ENCODE measurements at regions not wholly inside any gene's neighbourhood (a gene's known extent, or its start where the extent isn't known, plus 50 kb on each side); places are given as distances from the start of the nearest gene placed in this dataset.

- Histone ChIP-seq H2BK15ac (ENCODE audit: low read depth, low read length) (no peak overlapping the region), H3K9me1 (ENCODE audit: insufficient read depth, low read length) (no peaks in the 10 kb centered on the region), H3K4me1 (ENCODE audit: control insufficient read depth, insufficient read depth, low read length) (no peaks in the 10 kb centered on the region), H3K18ac (ENCODE audit: low read depth, low read length) (no peak overlapping the region), H3K36me3 (ENCODE audit: control insufficient read depth, insufficient read depth, low read length) (no peaks in the 10 kb centered on the region), H2BK20ac (ENCODE audit: low read depth, low read length) (no peak overlapping the region), H3K4me2 (ENCODE audit: low read depth, low read length) (no peak overlapping the region), H3K4ac (ENCODE audit: low read depth, low read length) (no peak overlapping the region), H2AK5ac (ENCODE audit: low read depth, low read length) (no peak overlapping the region), H3K9ac (ENCODE audit: low read depth, low read length) (no peak overlapping the region), H3K9me3 (ENCODE audit: control insufficient read depth, insufficient read depth, low read length) (no peaks in the 10 kb centered on the region), H4K91ac (ENCODE audit: insufficient read depth, low read depth, low read length) (no peak overlapping the region), H3K56ac (ENCODE audit: extremely low read depth, insufficient read depth, low read length) (no peak overlapping the region), H3K23ac (ENCODE audit: low read depth, low read length) (no peak overlapping the region), H4K5ac (ENCODE audit: low read depth, low read length) (no peak overlapping the region), H2BK120ac (ENCODE audit: low read depth, low read length) (no peak overlapping the region), H2BK5ac (ENCODE audit: low read depth, low read length, poor library complexity, severe bottlenecking) (no peak overlapping the region), H3K27ac (ENCODE audit: insufficient read depth, low read length) (no peak overlapping the region), H3K14ac (replicated peaks; ENCODE audit: low read depth, low read length) (no peak overlapping the region), H4K8ac (ENCODE audit: low read depth in 2 of 2, low read length in 2 of 2) (no peak overlapping the region), H3K27me3 (ENCODE audit: control insufficient read depth, insufficient read depth, low read length) (no peaks in the 10 kb centered on the region), H3K79me1 (ENCODE audit: low read depth in 1 of 2, low read length in 2 of 2) (no peaks in the 10 kb centered on the region), H4K20me1 (ENCODE audit: insufficient read depth, low read length) (no peaks in the 10 kb centered on the region), H2AFZ (replicated peaks; ENCODE audit: low read length, poor library complexity) (no peak overlapping the region), H3K4me3 (ENCODE audit: insufficient read depth, low read depth, low read length) (no peak overlapping the region), H2AK9ac (replicated peaks; ENCODE audit: low read depth, low read length, poor library complexity) (no peak overlapping the region)
- ATAC-seq (ENCODE audit: low read depth) = no peak
- no CpG with 5 or more reads among the region's 4 CpGs for WGBS, 2 experiments (ENCODE audit: extremely low coverage in 2 of 2, insufficient read length in 1 of 2)
- intact Hi-C loops (cut with micrococcal nuclease) (no loop called here), in situ Hi-C loops (cut with MboI; ENCODE audit: low sequenced_read_pairs) (no loop called here), dilution Hi-C loops (cut with HindIII; ENCODE audit: low sequenced_read_pairs, unreplicated experiment) (no loop called here)
- TF ChIP-seq POLR2A (IDR thresholded peaks at IDR 0.05; ENCODE audit: low read depth, low read length) = no peak
- no peak for TF ChIP-seq CEBPB (IDR thresholded peaks at IDR 0.05; ENCODE audit: low read depth, low read length)
- TF ChIP-seq CTCF (conservative IDR thresholded peaks at IDR 0.05; ENCODE audit: low read depth, low read length) = no peak
- no peak for TF ChIP-seq ELK1 (IDR thresholded peaks at IDR 0.05; ENCODE audit: borderline replicate concordance, low read depth, low read length)
- TF ChIP-seq MAFK (IDR thresholded peaks at IDR 0.05; ENCODE audit: low read depth, low read length) = no peak
- no peak for TF ChIP-seq MAZ (IDR thresholded peaks at IDR 0.05; ENCODE audit: borderline replicate concordance, low read depth, low read length)
- no peak for TF ChIP-seq RCOR1 (IDR thresholded peaks at IDR 0.05; ENCODE audit: insufficient replicate concordance, low read length)
- no peak for TF ChIP-seq BHLHE40 (IDR thresholded peaks at IDR 0.05; ENCODE audit: low read depth, low read length)
- TF ChIP-seq SMC3 (IDR thresholded peaks at IDR 0.05; ENCODE audit: low read depth, low read length) = no peak
- TF ChIP-seq RAD21 (IDR thresholded peaks at IDR 0.05; ENCODE audit: low read length) = no peak
- no peak for TF ChIP-seq MXI1 (IDR thresholded peaks at IDR 0.05; ENCODE audit: borderline replicate concordance, low read depth, low read length)
- no peak for TF ChIP-seq NFE2L2 (IDR thresholded peaks at IDR 0.05; ENCODE audit: low read depth, low read length)
- TF ChIP-seq FOS (IDR thresholded peaks at IDR 0.05; ENCODE audit: low read depth, low read length) = no peak
- no peak for TF ChIP-seq CHD1 (IDR thresholded peaks at IDR 0.05; ENCODE audit: low read depth, low read length)
- TF ChIP-seq USF2 (IDR thresholded peaks at IDR 0.05; ENCODE audit: low read depth, low read length) = no peak
- TF ChIP-seq RFX5 (IDR thresholded peaks at IDR 0.05; ENCODE audit: low read depth, low read length) = no peak
- ChIA-PET CTCF (no interaction called here), POLR2A (ENCODE audit: unreplicated experiment) (no interaction called here)
- BruUV-seq (replicated peaks) = no TSS peak
- no peak for DNase-seq
These were observed 666.8 kb upstream of the NDST4 start for GRCh38 chr4:115780268-115780667.

Data from IMR-90 (cell line).